Neural cell (in vitro differentiated cells): ENCODE measurements at regions not wholly inside any gene's neighbourhood (a gene's known extent, or its start where the extent isn't known, plus 50 kb on each side); places are given as distances from the start of the nearest gene placed in this dataset.

Source experiments
- EP300 ChIP-seq: fragments of 450-650 bp; conservative IDR thresholded peaks from 2 replicates; pipeline ENCODE4 v1.6.1; 2014; ENCODE audit warnings: antibody characterized with exemption, mild to moderate bottlenecking, moderate library complexity; ENCODE audit not compliant: poor library complexity, severe bottlenecking
- MXI1 ChIP-seq: fragments of 450-650 bp; conservative IDR thresholded peaks from 2 replicates; pipeline ENCODE4 v1.6.1; 2014; ENCODE audit warnings: antibody characterized with exemption, mild to moderate bottlenecking; ENCODE audit not compliant: poor library complexity, severe bottlenecking
- RAD21 ChIP-seq: fragments of 450-650 bp; conservative IDR thresholded peaks from 2 replicates; pipeline ENCODE4 v1.6.1; 2014; ENCODE audit warnings: antibody characterized with exemption, mild to moderate bottlenecking, moderate library complexity
- SMC3 ChIP-seq: fragments of 450-650 bp; conservative IDR thresholded peaks from 2 replicates; pipeline ENCODE4 v1.6.1; 2014; ENCODE audit warnings: antibody characterized with exemption, mild to moderate bottlenecking, moderate library complexity; ENCODE audit not compliant: poor library complexity
- TF ChIP-seq, protein P1 (sequence below): fragments of 450-650 bp; IDR thresholded peaks from 2 replicates; pipeline ENCODE4 v1.5.1; 2014; ENCODE audit warnings: antibody characterized with exemption, mild to moderate bottlenecking, moderate library complexity; ENCODE audit not compliant: poor library complexity, severe bottlenecking

DNA sequence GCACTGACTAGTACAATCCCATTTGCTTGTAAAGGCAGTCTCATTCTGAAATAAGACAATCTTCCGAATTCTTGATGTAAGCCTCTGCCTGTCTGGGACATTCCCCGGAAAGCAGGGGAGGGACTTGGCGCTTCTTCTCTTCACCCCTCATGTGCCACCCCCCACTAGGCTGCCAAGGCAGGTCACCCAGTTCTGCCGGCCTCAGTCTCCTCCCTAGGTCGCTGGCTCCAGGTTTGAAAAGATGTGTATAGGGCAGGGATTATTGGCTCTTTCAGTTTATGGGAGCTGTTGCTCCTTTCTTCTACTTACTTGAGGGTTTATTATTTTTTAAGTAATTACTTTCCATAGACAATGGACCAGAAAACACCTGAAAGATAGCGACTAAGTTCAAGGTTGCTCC is 158.1 kb upstream of the RPS6KA2 start:
- TF ChIP-seq, protein P1, sequence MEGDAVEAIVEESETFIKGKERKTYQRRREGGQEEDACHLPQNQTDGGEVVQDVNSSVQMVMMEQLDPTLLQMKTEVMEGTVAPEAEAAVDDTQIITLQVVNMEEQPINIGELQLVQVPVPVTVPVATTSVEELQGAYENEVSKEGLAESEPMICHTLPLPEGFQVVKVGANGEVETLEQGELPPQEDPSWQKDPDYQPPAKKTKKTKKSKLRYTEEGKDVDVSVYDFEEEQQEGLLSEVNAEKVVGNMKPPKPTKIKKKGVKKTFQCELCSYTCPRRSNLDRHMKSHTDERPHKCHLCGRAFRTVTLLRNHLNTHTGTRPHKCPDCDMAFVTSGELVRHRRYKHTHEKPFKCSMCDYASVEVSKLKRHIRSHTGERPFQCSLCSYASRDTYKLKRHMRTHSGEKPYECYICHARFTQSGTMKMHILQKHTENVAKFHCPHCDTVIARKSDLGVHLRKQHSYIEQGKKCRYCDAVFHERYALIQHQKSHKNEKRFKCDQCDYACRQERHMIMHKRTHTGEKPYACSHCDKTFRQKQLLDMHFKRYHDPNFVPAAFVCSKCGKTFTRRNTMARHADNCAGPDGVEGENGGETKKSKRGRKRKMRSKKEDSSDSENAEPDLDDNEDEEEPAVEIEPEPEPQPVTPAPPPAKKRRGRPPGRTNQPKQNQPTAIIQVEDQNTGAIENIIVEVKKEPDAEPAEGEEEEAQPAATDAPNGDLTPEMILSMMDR, result no peak
- TF ChIP-seq RAD21, result no peak
- no peak for TF ChIP-seq MXI1
- TF ChIP-seq EP300, result no peak
- no peak for TF ChIP-seq SMC3
